Caco-2 (cell line): ENCODE measurements at regions not wholly inside any gene's neighbourhood (a gene's known extent, or its start where the extent isn't known, plus 50 kb on each side); places are given as distances from the start of the nearest gene placed in this dataset.

Source experiments
- BruUV-seq: library from RNA; stranded (reverse); fragments of 400-500 nt; replicated peaks from 2 replicates; lab custom pipeline; 2021; lab: Mats Ljungman, UMichigan
- CTCF ChIA-PET: fragments of 300-600 bp; sonication (Branson Sonifier 250); formaldehyde crosslinking; loops from one replicate; lab custom pipeline; 2022; ENCODE audit warnings: antibody characterized with exemption; lab: Charles Lee
- POLR2A ChIA-PET: fragments of 300-600 bp; sonication (Branson Sonifier 250); formaldehyde crosslinking; loops from one replicate; lab custom pipeline; 2022; ENCODE audit warnings: antibody characterized with exemption; lab: Charles Lee
- DNase-seq, 2 experiments: peaks; one replicate each; pipeline versions ENCODE4 v3.0.0 to v3.0.0-alpha.2; 2020 to 2022
- H3K27me3 ChIP-seq: replicated peaks from 2 replicates; pipeline ENCODE4 v1.6.0; 2011; ENCODE audit warnings: low read length; ENCODE audit not compliant: control insufficient read depth, insufficient read depth
- H3K36me3 ChIP-seq: 2 replicates; pipeline ENCODE4 v1.5.1; 2011; ENCODE audit warnings: low read length; ENCODE audit not compliant: control insufficient read depth, insufficient read depth
- H3K4me1 ChIP-seq: fragments of 250-450 bp; sonication (Bioruptor Pico); 2 replicates; pipeline ENCODE4 v1.5.1; 2020; ENCODE audit warnings: mild to moderate bottlenecking
- H3K4me3 ChIP-seq: 2 replicates; pipeline ENCODE4 v1.5.1; 2011; ENCODE audit warnings: low read depth, mild to moderate bottlenecking, control low read depth, low read length
- H3K9me3 ChIP-seq: fragments of 250-450 bp; sonication (Bioruptor Pico); 2 replicates; pipeline ENCODE4 v1.5.1; 2020; ENCODE audit warnings: mild to moderate bottlenecking, moderate library complexity
- H3K27ac Mint-ChIP-seq: one replicate; pipeline ENCODE4 v1.8.0; 2022; ENCODE audit warnings: mixed read lengths; ENCODE audit not compliant: unreplicated experiment
- H3K27me3 Mint-ChIP-seq: one replicate; pipeline ENCODE4 v1.8.0; 2022; ENCODE audit warnings: mixed read lengths; ENCODE audit not compliant: insufficient read depth, unreplicated experiment
- H3K36me3 Mint-ChIP-seq: one replicate; pipeline ENCODE4 v1.8.0; 2022; ENCODE audit warnings: mild to moderate bottlenecking, mixed read lengths; ENCODE audit not compliant: insufficient read depth, unreplicated experiment
- H3K4me1 Mint-ChIP-seq: one replicate; pipeline ENCODE4 v1.8.0; 2022; ENCODE audit warnings: low read depth, mixed read lengths; ENCODE audit not compliant: unreplicated experiment
- H3K4me3 Mint-ChIP-seq: one replicate; pipeline ENCODE4 v1.8.0; 2022; ENCODE audit warnings: mild to moderate bottlenecking, moderate library complexity, mixed read lengths; ENCODE audit not compliant: unreplicated experiment
- H3K9me3 Mint-ChIP-seq: one replicate; pipeline ENCODE4 v1.8.0; 2022; ENCODE audit warnings: mixed read lengths; ENCODE audit not compliant: unreplicated experiment
- CTCF ChIP-seq, 2 experiments: fragments of 200-600 bp in 1 of 2; IDR thresholded peaks; 1 replicate in 1 of 2; 2 replicates in 1 of 2; pipeline versions ENCODE4 v1.5.1 to v1.8.0; 2011 to 2022; ENCODE audit warnings: antibody characterized with exemption in 1 of 2, control low read depth in 1 of 2, inconsistent platforms in 1 of 2, low read depth in 1 of 2, low read length in 1 of 2, mild to moderate bottlenecking in 1 of 2, moderate library complexity in 1 of 2; ENCODE audit not compliant: insufficient read depth in 1 of 2, severe bottlenecking in 1 of 2, unreplicated experiment in 1 of 2
- intact Hi-C: fragments of 100-400 bp; cut with micrococcal nuclease; formaldehyde crosslinking; loops from one replicate; pipeline ENCODE4 v1.10.0; 2022; ENCODE audit not compliant: unreplicated experiment

- Histone ChIP-seq H3K4me3 (no peak overlapping the region), H3K36me3 (no peaks in the 10 kb centered on the region), H3K27me3 (no peaks in the 10 kb centered on the region; the same call in 1 of the 2 replicates), H3K9me3 (no peaks in the 10 kb centered on the region), H3K4me1 (no peaks in the 10 kb centered on the region)
- ChIA-PET CTCF (no interaction called here), POLR2A (no interaction called here)
- no TSS peak for BruUV-seq
- H3K9me3 Mint-ChIP-seq = peaks cover 11% of the 10 kb centered on the region
- H3K27ac Mint-ChIP-seq = no peak overlapping the region
- H3K4me1 Mint-ChIP-seq = no peaks in the 10 kb centered on the region
- TF ChIP-seq CTCF (IDR thresholded peaks at IDR 0.05; ENCODE audit: insufficient read depth in 1 of 2, low read depth in 1 of 2, low read length in 1 of 2, severe bottlenecking in 1 of 2, unreplicated experiment in 1 of 2) = no peak
- intact Hi-C loops = no loop called here
- H3K27me3 Mint-ChIP-seq = no peaks in the 10 kb centered on the region
- DNase-seq = no peak
- no peaks in the 10 kb centered on the region for H3K36me3 Mint-ChIP-seq
- no peak overlapping the region for H3K4me3 Mint-ChIP-seq
These were observed 431.0 kb upstream of the SOX9 start for GRCh38 chr17:71689782-71690181.

GRCh38 chr17:71699907-71700306 lies 420.9 kb upstream of the SOX9 start:
- DNase-seq = no peak
- Histone ChIP-seq H3K9me3 (no peaks in the 10 kb centered on the region), H3K4me1 (peaks cover 5% of the 10 kb centered on the region; the same call in 1 of the 2 replicates), H3K27me3 (no peaks in the 10 kb centered on the region), H3K4me3 (no peak overlapping the region), H3K36me3 (no peaks in the 10 kb centered on the region)
- TF ChIP-seq CTCF (IDR thresholded peaks at IDR 0.05; ENCODE audit: insufficient read depth in 1 of 2, low read depth in 1 of 2, low read length in 1 of 2, severe bottlenecking in 1 of 2, unreplicated experiment in 1 of 2) = no peak
- BruUV-seq = no TSS peak
- Mint-ChIP-seq H3K4me1 (no peaks in the 10 kb centered on the region), H3K27ac (no peak overlapping the region), H3K9me3 (no peaks in the 10 kb centered on the region), H3K27me3 (no peaks in the 10 kb centered on the region), H3K36me3 (no peaks in the 10 kb centered on the region), H3K4me3 (no peak overlapping the region)
- ChIA-PET CTCF (no interaction called here), POLR2A (no interaction called here)
- intact Hi-C loops = no loop called here

GRCh38 chr17:71703701-71704100 lies 417.1 kb upstream of the SOX9 start:
- Mint-ChIP-seq H3K4me3 (no peak overlapping the region), H3K27me3 (no peaks in the 10 kb centered on the region), H3K27ac (no peak overlapping the region), H3K4me1 (no peaks in the 10 kb centered on the region), H3K36me3 (no peaks in the 10 kb centered on the region), H3K9me3 (no peaks in the 10 kb centered on the region)
- no peak for TF ChIP-seq CTCF (IDR thresholded peaks at IDR 0.05; ENCODE audit: insufficient read depth in 1 of 2, low read depth in 1 of 2, low read length in 1 of 2, severe bottlenecking in 1 of 2, unreplicated experiment in 1 of 2)
- Histone ChIP-seq H3K9me3 (no peaks in the 10 kb centered on the region), H3K4me3 (no peak overlapping the region), H3K36me3 (no peaks in the 10 kb centered on the region), H3K4me1 (peaks cover 5% of the 10 kb centered on the region; the same call in 1 of the 2 replicates), H3K27me3 (no peaks in the 10 kb centered on the region)
- CTCF ChIA-PET = no interaction called here
- DNase-seq = no peak
- POLR2A ChIA-PET = no interaction called here
- intact Hi-C loops = no loop called here
- no TSS peak for BruUV-seq
